SK-N-SH treated with all-trans-retinoic acid at 6 μM for 48 hours (cell line): ENCODE measurements at regions not wholly inside any gene's neighbourhood (a gene's known extent, or its start where the extent isn't known, plus 50 kb on each side); places are given as distances from the start of the nearest gene placed in this dataset.

Experiments used
- ATAC-seq: fragments of 200-7000 bp; cut with Tn5 transposase; 3 replicates; pipeline ENCODE4 v1.9.1; 2020; ENCODE audit warnings: mild to moderate bottlenecking, moderate library complexity
- ARNTL ChIP-seq: fragments of 450-650 bp; formaldehyde crosslinking; IDR thresholded peaks from 2 replicates; pipeline ENCODE4 v1.5.0; 2020; ENCODE audit warnings: low read depth, mild to moderate bottlenecking, moderate library complexity, borderline replicate concordance
- BACH2 ChIP-seq: fragments of 250-450 bp; sonication (Bioruptor Pico); IDR thresholded peaks from 2 replicates; pipeline ENCODE4 v1.9.0; 2021; ENCODE audit warnings: mild to moderate bottlenecking, borderline replicate concordance
- ESRRG ChIP-seq: fragments of 250-450 bp; sonication (Bioruptor Pico); IDR thresholded peaks from 2 replicates; pipeline ENCODE4 v1.6.1; 2021; ENCODE audit warnings: mild to moderate bottlenecking
- GLIS3 ChIP-seq: fragments of 250-450 bp; sonication (Bioruptor Pico); IDR thresholded peaks from 2 replicates; pipeline ENCODE4 v1.5.0; 2020; ENCODE audit warnings: mild to moderate bottlenecking, moderate library complexity
- ISL1 ChIP-seq: fragments of 250-450 bp; sonication (Bioruptor Pico); IDR thresholded peaks from 2 replicates; pipeline ENCODE4 v2.1.2; 2022; ENCODE audit warnings: mild to moderate bottlenecking, moderate library complexity
- PATZ1 ChIP-seq: fragments of 250-450 bp; sonication (Bioruptor Pico); IDR thresholded peaks from 2 replicates; pipeline ENCODE4 v1.8.0; 2020; ENCODE audit warnings: mild to moderate bottlenecking, moderate library complexity, borderline replicate concordance
- PPARA ChIP-seq: fragments of 250-450 bp; sonication (Bioruptor Pico); IDR thresholded peaks from 2 replicates; pipeline ENCODE4 v1.5.0; 2020; ENCODE audit warnings: mild to moderate bottlenecking, borderline replicate concordance
- SNAI2 ChIP-seq: fragments of 250-450 bp; sonication (Bioruptor Pico); IDR thresholded peaks from 2 replicates; pipeline ENCODE4 v1.5.0; 2020; ENCODE audit warnings: mild to moderate bottlenecking, moderate library complexity
- TCF4 ChIP-seq: fragments of 250-450 bp; sonication (Bioruptor Pico); IDR thresholded peaks from 2 replicates; pipeline ENCODE4 v1.8.0; 2021; ENCODE audit warnings: mild to moderate bottlenecking, moderate library complexity, borderline replicate concordance
- ZC3H10 ChIP-seq: fragments of 250-450 bp; sonication (Bioruptor Pico); IDR thresholded peaks from 2 replicates; pipeline ENCODE4 v1.5.1; 2021; ENCODE audit warnings: mild to moderate bottlenecking, moderate library complexity
- ZFP3 ChIP-seq: fragments of 250-450 bp; sonication (Bioruptor Pico); IDR thresholded peaks from 2 replicates; pipeline ENCODE4 v1.5.0; 2020; ENCODE audit warnings: mild to moderate bottlenecking, moderate library complexity
- ZFP30 ChIP-seq: fragments of 450-650 bp; formaldehyde crosslinking; IDR thresholded peaks from 2 replicates; pipeline ENCODE4 v1.5.0; 2022; ENCODE audit warnings: mild to moderate bottlenecking, moderate library complexity
- ZNF565 ChIP-seq: fragments of 450-650 bp; formaldehyde crosslinking; conservative IDR thresholded peaks from 2 replicates; pipeline ENCODE4 v1.5.0; 2020; ENCODE audit warnings: low read depth, mild to moderate bottlenecking, moderate library complexity
- ZNF70 ChIP-seq: fragments of 450-650 bp; formaldehyde crosslinking; IDR thresholded peaks from 2 replicates; pipeline ENCODE4 v1.5.0; 2020; ENCODE audit warnings: mild to moderate bottlenecking, moderate library complexity
- ZNF8 ChIP-seq: fragments of 450-650 bp; formaldehyde crosslinking; IDR thresholded peaks from 2 replicates; pipeline ENCODE4 v1.5.0; 2020; ENCODE audit warnings: mild to moderate bottlenecking, moderate library complexity
- TF ChIP-seq, protein P1 (sequence below): fragments of 250-450 bp; sonication (Bioruptor Pico); IDR thresholded peaks from 2 replicates; pipeline ENCODE4 v1.5.1; 2021; ENCODE audit warnings: mild to moderate bottlenecking, moderate library complexity
- TF ChIP-seq, protein P2 (sequence below): fragments of 250-450 bp; sonication (Bioruptor Pico); IDR thresholded peaks from 2 replicates; pipeline ENCODE4 v1.8.0; 2021; ENCODE audit warnings: low read depth, mild to moderate bottlenecking, moderate library complexity, borderline replicate concordance
- TF ChIP-seq, protein P3 (sequence below): fragments of 250-450 bp; sonication (Bioruptor Pico); IDR thresholded peaks from 2 replicates; pipeline ENCODE4 v1.5.0; 2020; ENCODE audit warnings: mild to moderate bottlenecking, moderate library complexity
- TF ChIP-seq, protein P4 (sequence below): fragments of 250-450 bp; sonication (Bioruptor Pico); IDR thresholded peaks from 2 replicates; pipeline ENCODE4 v1.5.1; 2020; ENCODE audit warnings: low read depth, mild to moderate bottlenecking, moderate library complexity

DNA sequence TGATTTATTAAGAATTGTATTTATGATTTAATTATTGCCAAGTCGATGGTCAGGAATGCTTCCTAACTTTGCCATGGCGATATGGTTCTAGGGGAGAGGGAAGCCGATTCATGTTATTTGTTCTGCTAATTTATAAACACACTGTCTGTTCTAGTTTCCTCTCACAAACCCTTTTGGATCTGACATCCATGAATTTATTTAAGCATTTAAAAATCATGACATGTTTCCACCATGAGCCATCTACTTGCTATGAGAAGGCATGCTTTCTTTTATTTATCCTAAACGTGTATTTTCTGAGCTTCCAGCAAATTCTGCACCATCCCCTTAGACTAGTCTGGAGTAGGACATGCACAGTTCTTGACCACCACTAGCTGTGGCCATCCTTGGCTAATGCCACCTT is 136.6 kb upstream of the STC2 start:
- TF ChIP-seq, protein P1, sequence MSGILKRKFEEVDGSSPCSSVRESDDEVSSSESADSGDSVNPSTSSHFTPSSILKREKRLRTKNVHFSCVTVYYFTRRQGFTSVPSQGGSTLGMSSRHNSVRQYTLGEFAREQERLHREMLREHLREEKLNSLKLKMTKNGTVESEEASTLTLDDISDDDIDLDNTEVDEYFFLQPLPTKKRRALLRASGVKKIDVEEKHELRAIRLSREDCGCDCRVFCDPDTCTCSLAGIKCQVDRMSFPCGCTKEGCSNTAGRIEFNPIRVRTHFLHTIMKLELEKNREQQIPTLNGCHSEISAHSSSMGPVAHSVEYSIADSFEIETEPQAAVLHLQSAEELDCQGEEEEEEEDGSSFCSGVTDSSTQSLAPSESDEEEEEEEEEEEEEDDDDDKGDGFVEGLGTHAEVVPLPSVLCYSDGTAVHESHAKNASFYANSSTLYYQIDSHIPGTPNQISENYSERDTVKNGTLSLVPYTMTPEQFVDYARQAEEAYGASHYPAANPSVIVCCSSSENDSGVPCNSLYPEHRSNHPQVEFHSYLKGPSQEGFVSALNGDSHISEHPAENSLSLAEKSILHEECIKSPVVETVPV (CRISPR knock-in tag) = no peak
- TF ChIP-seq PATZ1 (CRISPR knock-in tag) (no peak), SNAI2 (CRISPR knock-in tag) (no peak), ZC3H10 (CRISPR knock-in tag) (no peak), TCF4 (CRISPR knock-in tag) (no peak), ARNTL (CRISPR knock-in tag) (no peak), GLIS3 (CRISPR knock-in tag) (no peak)
- TF ChIP-seq, protein P2, sequence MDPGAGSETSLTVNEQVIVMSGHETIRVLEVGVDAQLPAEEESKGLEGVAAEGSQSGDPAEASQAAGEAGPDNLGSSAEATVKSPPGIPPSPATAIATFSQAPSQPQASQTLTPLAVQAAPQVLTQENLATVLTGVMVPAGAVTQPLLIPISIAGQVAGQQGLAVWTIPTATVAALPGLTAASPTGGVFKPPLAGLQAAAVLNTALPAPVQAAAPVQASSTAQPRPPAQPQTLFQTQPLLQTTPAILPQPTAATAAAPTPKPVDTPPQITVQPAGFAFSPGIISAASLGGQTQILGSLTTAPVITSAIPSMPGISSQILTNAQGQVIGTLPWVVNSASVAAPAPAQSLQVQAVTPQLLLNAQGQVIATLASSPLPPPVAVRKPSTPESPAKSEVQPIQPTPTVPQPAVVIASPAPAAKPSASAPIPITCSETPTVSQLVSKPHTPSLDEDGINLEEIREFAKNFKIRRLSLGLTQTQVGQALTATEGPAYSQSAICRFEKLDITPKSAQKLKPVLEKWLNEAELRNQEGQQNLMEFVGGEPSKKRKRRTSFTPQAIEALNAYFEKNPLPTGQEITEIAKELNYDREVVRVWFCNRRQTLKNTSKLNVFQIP = no peak
- TF ChIP-seq, protein P3, sequence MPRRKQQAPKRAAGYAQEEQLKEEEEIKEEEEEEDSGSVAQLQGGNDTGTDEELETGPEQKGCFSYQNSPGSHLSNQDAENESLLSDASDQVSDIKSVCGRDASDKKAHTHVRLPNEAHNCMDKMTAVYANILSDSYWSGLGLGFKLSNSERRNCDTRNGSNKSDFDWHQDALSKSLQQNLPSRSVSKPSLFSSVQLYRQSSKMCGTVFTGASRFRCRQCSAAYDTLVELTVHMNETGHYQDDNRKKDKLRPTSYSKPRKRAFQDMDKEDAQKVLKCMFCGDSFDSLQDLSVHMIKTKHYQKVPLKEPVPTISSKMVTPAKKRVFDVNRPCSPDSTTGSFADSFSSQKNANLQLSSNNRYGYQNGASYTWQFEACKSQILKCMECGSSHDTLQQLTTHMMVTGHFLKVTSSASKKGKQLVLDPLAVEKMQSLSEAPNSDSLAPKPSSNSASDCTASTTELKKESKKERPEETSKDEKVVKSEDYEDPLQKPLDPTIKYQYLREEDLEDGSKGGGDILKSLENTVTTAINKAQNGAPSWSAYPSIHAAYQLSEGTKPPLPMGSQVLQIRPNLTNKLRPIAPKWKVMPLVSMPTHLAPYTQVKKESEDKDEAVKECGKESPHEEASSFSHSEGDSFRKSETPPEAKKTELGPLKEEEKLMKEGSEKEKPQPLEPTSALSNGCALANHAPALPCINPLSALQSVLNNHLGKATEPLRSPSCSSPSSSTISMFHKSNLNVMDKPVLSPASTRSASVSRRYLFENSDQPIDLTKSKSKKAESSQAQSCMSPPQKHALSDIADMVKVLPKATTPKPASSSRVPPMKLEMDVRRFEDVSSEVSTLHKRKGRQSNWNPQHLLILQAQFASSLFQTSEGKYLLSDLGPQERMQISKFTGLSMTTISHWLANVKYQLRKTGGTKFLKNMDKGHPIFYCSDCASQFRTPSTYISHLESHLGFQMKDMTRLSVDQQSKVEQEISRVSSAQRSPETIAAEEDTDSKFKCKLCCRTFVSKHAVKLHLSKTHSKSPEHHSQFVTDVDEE (CRISPR knock-in tag) = no peak
- TF ChIP-seq, protein P4, sequence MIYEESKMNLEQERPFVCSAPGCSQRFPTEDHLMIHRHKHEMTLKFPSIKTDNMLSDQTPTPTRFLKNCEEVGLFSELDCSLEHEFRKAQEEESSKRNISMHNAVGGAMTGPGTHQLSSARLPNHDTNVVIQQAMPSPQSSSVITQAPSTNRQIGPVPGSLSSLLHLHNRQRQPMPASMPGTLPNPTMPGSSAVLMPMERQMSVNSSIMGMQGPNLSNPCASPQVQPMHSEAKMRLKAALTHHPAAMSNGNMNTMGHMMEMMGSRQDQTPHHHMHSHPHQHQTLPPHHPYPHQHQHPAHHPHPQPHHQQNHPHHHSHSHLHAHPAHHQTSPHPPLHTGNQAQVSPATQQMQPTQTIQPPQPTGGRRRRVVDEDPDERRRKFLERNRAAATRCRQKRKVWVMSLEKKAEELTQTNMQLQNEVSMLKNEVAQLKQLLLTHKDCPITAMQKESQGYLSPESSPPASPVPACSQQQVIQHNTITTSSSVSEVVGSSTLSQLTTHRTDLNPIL (CRISPR knock-in tag) = no peak
- ATAC-seq = no peak

- TF ChIP-seq ZNF8 (CRISPR knock-in tag) (no peak), ZFP30 (CRISPR knock-in tag) (no peak), GLIS3 (CRISPR knock-in tag) (no peak), ZFP3 (CRISPR knock-in tag) (no peak), PPARA (CRISPR knock-in tag) (no peak), ESRRG (no peak), ZNF565 (CRISPR knock-in tag) (no peak), BACH2 (CRISPR knock-in tag) (no peak), ZNF70 (CRISPR knock-in tag) (no peak), ISL1 (no peak)
- TF ChIP-seq, protein P2 = no peak
- TF ChIP-seq, protein P1 (CRISPR knock-in tag) = no peak
- TF ChIP-seq, protein P3 (CRISPR knock-in tag) = no peak
- ATAC-seq = no peak
Measured at GRCh38 chr5:173463207-173463606, 135.0 kb upstream of the STC2 start.
